ENCODE measurements at regions not wholly inside any gene's neighbourhood (a gene's known extent, or its start where the extent isn't known, plus 50 kb on each side); places are given as distances from the start of the nearest gene placed in this dataset.

- peaks cover 5% of the 10 kb centered on the region for H3K27me3 Mint-ChIP-seq
These were observed 145.1 kb downstream of the SAMD5 start for GRCh38 chr6:147653631-147654030.

GRCh38 chr6:147654103-147654845 is 145.8 kb downstream of the SAMD5 start:
- no peak for ATAC-seq (replicated peaks)
- no peak overlapping the region for H3K4me3 Mint-ChIP-seq
- peaks cover 5% of the 10 kb centered on the region for H3K27me3 Mint-ChIP-seq
- no peak overlapping the region for H3K27ac Mint-ChIP-seq
- no peaks in the 10 kb centered on the region for H3K4me1 Mint-ChIP-seq
- H3K9me3 Mint-ChIP-seq, result no peaks in the 10 kb centered on the region
- no peaks in the 10 kb centered on the region for H3K36me3 Mint-ChIP-seq (ENCODE audit: low read depth)

More at GRCh38 chr6:147653631-147654030, 145.1 kb downstream of the SAMD5 start:
- Mint-ChIP-seq H3K36me3 (ENCODE audit: low read depth) (no peaks in the 10 kb centered on the region), H3K9me3 (no peaks in the 10 kb centered on the region), H3K4me1 (no peaks in the 10 kb centered on the region), H3K4me3 (no peak overlapping the region), H3K27ac (no peak overlapping the region)
- ATAC-seq (replicated peaks), result no peak

GRCh38 chr6:147660334-147661311 is 152.1 kb downstream of the SAMD5 start:
- Mint-ChIP-seq H3K27me3 (no peaks in the 10 kb centered on the region), H3K4me3 (no peak overlapping the region), H3K27ac (no peak overlapping the region), H3K4me1 (no peaks in the 10 kb centered on the region), H3K36me3 (ENCODE audit: low read depth) (no peaks in the 10 kb centered on the region), H3K9me3 (no peaks in the 10 kb centered on the region)
- no peak for ATAC-seq (replicated peaks)

GRCh38 chr6:147662646-147663045 is 154.2 kb downstream of the SAMD5 start:
- H3K27ac Mint-ChIP-seq, result no peak overlapping the region
- no peaks in the 10 kb centered on the region for H3K4me1 Mint-ChIP-seq
- H3K27me3 Mint-ChIP-seq, result peaks cover 4% of the 10 kb centered on the region
- no peak overlapping the region for H3K4me3 Mint-ChIP-seq
- H3K9me3 Mint-ChIP-seq, result no peaks in the 10 kb centered on the region
- no peaks in the 10 kb centered on the region for H3K36me3 Mint-ChIP-seq (ENCODE audit: low read depth)
- no peak for ATAC-seq (replicated peaks)

GRCh38 chr6:147664092-147664491 is 155.6 kb downstream of the SAMD5 start:
- H3K36me3 Mint-ChIP-seq (ENCODE audit: low read depth), result no peaks in the 10 kb centered on the region
- H3K27ac Mint-ChIP-seq, result no peak overlapping the region
- peaks cover 4% of the 10 kb centered on the region for H3K27me3 Mint-ChIP-seq
- no peak overlapping the region for H3K4me3 Mint-ChIP-seq
- H3K4me1 Mint-ChIP-seq, result no peaks in the 10 kb centered on the region
- no peak for ATAC-seq (replicated peaks)
- no peaks in the 10 kb centered on the region for H3K9me3 Mint-ChIP-seq

- H3K27me3 Mint-ChIP-seq, result peaks cover 4% of the 10 kb centered on the region
- no peaks in the 10 kb centered on the region for H3K36me3 Mint-ChIP-seq (ENCODE audit: low read depth)
- H3K9me3 Mint-ChIP-seq, result peaks cover 4% of the 10 kb centered on the region
- no peak overlapping the region for H3K4me3 Mint-ChIP-seq
- no peaks in the 10 kb centered on the region for H3K4me1 Mint-ChIP-seq
- ATAC-seq (replicated peaks), result no peak
- H3K27ac Mint-ChIP-seq, result no peak overlapping the region
These were observed 157.8 kb downstream of the SAMD5 start for GRCh38 chr6:147666255-147666654.

- no peak for ATAC-seq (replicated peaks)
- H3K27me3 Mint-ChIP-seq, result peaks cover 4% of the 10 kb centered on the region
- H3K36me3 Mint-ChIP-seq (ENCODE audit: low read depth), result no peaks in the 10 kb centered on the region
- H3K4me3 Mint-ChIP-seq, result no peak overlapping the region
- no peak overlapping the region for H3K27ac Mint-ChIP-seq
- no peaks in the 10 kb centered on the region for H3K4me1 Mint-ChIP-seq
- H3K9me3 Mint-ChIP-seq, result peaks cover 4% of the 10 kb centered on the region
These were observed 158.6 kb downstream of the SAMD5 start for GRCh38 chr6:147667082-147667481.

- no peak for ATAC-seq (replicated peaks)
- Mint-ChIP-seq H3K4me1 (no peaks in the 10 kb centered on the region), H3K27me3 (peaks cover 4% of the 10 kb centered on the region), H3K9me3 (peaks cover 4% of the 10 kb centered on the region), H3K36me3 (ENCODE audit: low read depth) (no peaks in the 10 kb centered on the region), H3K4me3 (no peak overlapping the region), H3K27ac (no peak overlapping the region)
These were observed 165.6 kb downstream of the SAMD5 start for GRCh38 chr6:147674099-147674498.

- Mint-ChIP-seq H3K27me3 (peaks cover 4% of the 10 kb centered on the region), H3K27ac (no peak overlapping the region), H3K9me3 (peaks cover under 1% of the 10 kb centered on the region), H3K36me3 (ENCODE audit: low read depth) (no peaks in the 10 kb centered on the region), H3K4me3 (no peak overlapping the region), H3K4me1 (no peaks in the 10 kb centered on the region)
- no peak for ATAC-seq (replicated peaks)
These were observed 166.3 kb downstream of the SAMD5 start for GRCh38 chr6:147674794-147675193.

- Mint-ChIP-seq H3K27ac (no peak overlapping the region), H3K4me3 (no peak overlapping the region), H3K9me3 (no peaks in the 10 kb centered on the region), H3K4me1 (no peaks in the 10 kb centered on the region), H3K27me3 (peaks cover 4% of the 10 kb centered on the region), H3K36me3 (ENCODE audit: low read depth) (no peaks in the 10 kb centered on the region)
- no peak for ATAC-seq (replicated peaks)
These were observed 166.8 kb downstream of the SAMD5 start for GRCh38 chr6:147675281-147675680.

GRCh38 chr6:147676495-147677199 is 168.2 kb downstream of the SAMD5 start:
- Mint-ChIP-seq H3K36me3 (ENCODE audit: low read depth) (no peaks in the 10 kb centered on the region), H3K27me3 (peaks cover 4% of the 10 kb centered on the region), H3K4me1 (no peaks in the 10 kb centered on the region), H3K4me3 (no peak overlapping the region), H3K27ac (no peak overlapping the region), H3K9me3 (no peaks in the 10 kb centered on the region)
- ATAC-seq (replicated peaks), result no peak

- Mint-ChIP-seq H3K9me3 (no peaks in the 10 kb centered on the region), H3K4me3 (no peak overlapping the region), H3K27ac (no peak overlapping the region), H3K36me3 (ENCODE audit: low read depth) (no peaks in the 10 kb centered on the region), H3K4me1 (no peaks in the 10 kb centered on the region), H3K27me3 (peaks cover 4% of the 10 kb centered on the region)
- ATAC-seq (replicated peaks), result no peak
These were observed 169.2 kb downstream of the SAMD5 start for GRCh38 chr6:147677647-147678046.

GRCh38 chr6:147678253-147678652 is 169.8 kb downstream of the SAMD5 start:
- no peak overlapping the region for H3K27ac Mint-ChIP-seq
- no peak overlapping the region for H3K4me3 Mint-ChIP-seq
- no peaks in the 10 kb centered on the region for H3K36me3 Mint-ChIP-seq (ENCODE audit: low read depth)
- H3K9me3 Mint-ChIP-seq, result no peaks in the 10 kb centered on the region
- ATAC-seq (replicated peaks), result no peak
- peaks cover 4% of the 10 kb centered on the region for H3K27me3 Mint-ChIP-seq
- no peaks in the 10 kb centered on the region for H3K4me1 Mint-ChIP-seq

- Mint-ChIP-seq H3K9me3 (no peaks in the 10 kb centered on the region), H3K27ac (no peak overlapping the region), H3K4me1 (no peaks in the 10 kb centered on the region), H3K27me3 (no peaks in the 10 kb centered on the region), H3K4me3 (no peak overlapping the region), H3K36me3 (ENCODE audit: low read depth) (no peaks in the 10 kb centered on the region)
- no peak for ATAC-seq (replicated peaks)
These were observed 176.4 kb downstream of the SAMD5 start for GRCh38 chr6:147684906-147685305.

Data from activated T-helper 17 cell treated with anti-CD3 and anti-CD28 coated beads, Interleukin-2, amount 50 U/mL, for 72 hours (primary cell).